ENCODE measurements at regions not wholly inside any gene's neighbourhood (a gene's known extent, or its start where the extent isn't known, plus 50 kb on each side); places are given as distances from the start of the nearest gene placed in this dataset.

DNA sequence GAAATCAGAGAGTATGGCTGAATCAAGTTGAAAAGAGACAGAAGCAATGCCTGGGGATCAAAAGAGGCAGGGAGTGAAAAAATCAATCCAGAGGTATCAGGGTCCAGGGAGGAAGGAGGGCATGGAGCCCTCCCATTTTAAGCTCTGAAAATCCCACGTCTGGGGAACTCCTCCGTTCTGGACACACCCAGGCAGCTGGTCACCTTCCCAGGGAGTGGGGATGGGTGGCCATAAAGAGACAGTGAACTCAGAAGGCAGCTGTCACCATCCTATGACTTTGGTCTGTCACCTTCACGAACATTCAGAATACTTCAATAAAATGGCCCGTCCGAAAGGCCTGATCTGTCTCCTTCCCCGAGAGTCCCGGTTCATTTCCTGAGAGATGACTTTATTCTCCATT, 71.6 kb downstream of the MAP1LC3B2 start:
- TF ChIP-seq CTCF (conservative IDR thresholded peaks at IDR 0.05; ENCODE audit: low read depth, low read length) (no peak), EZH2 (IDR thresholded peaks at IDR 0.05; ENCODE audit: low read length, unreplicated experiment) (no peak)

Data from PC-3 (cell line).